SK-N-SH treated with all-trans-retinoic acid at 6 μM for 48 hours (cell line): ENCODE measurements at regions not wholly inside any gene's neighbourhood (a gene's known extent, or its start where the extent isn't known, plus 50 kb on each side); places are given as distances from the start of the nearest gene placed in this dataset.

ENCODE experiments used
- ATAC-seq: fragments of 200-7000 bp; cut with Tn5 transposase; 3 replicates; pipeline ENCODE4 v1.9.1; 2020; ENCODE audit warnings: mild to moderate bottlenecking, moderate library complexity
- ARNTL ChIP-seq: fragments of 450-650 bp; formaldehyde crosslinking; IDR thresholded peaks from 2 replicates; pipeline ENCODE4 v1.5.0; 2020; ENCODE audit warnings: low read depth, mild to moderate bottlenecking, moderate library complexity, borderline replicate concordance
- BACH2 ChIP-seq: fragments of 250-450 bp; sonication (Bioruptor Pico); IDR thresholded peaks from 2 replicates; pipeline ENCODE4 v1.9.0; 2021; ENCODE audit warnings: mild to moderate bottlenecking, borderline replicate concordance
- CSDC2 ChIP-seq: fragments of 250-450 bp; sonication (Bioruptor Pico); IDR thresholded peaks from 2 replicates; pipeline ENCODE4 v1.5.0; 2020; ENCODE audit warnings: mild to moderate bottlenecking, moderate library complexity
- ESRRG ChIP-seq: fragments of 250-450 bp; sonication (Bioruptor Pico); IDR thresholded peaks from 2 replicates; pipeline ENCODE4 v1.6.1; 2021; ENCODE audit warnings: mild to moderate bottlenecking
- GLIS3 ChIP-seq: fragments of 250-450 bp; sonication (Bioruptor Pico); IDR thresholded peaks from 2 replicates; pipeline ENCODE4 v1.5.0; 2020; ENCODE audit warnings: mild to moderate bottlenecking, moderate library complexity
- ISL1 ChIP-seq: fragments of 250-450 bp; sonication (Bioruptor Pico); IDR thresholded peaks from 2 replicates; pipeline ENCODE4 v2.1.2; 2022; ENCODE audit warnings: mild to moderate bottlenecking, moderate library complexity
- OSR1 ChIP-seq: fragments of 250-450 bp; sonication (Bioruptor Pico); IDR thresholded peaks from 2 replicates; pipeline ENCODE4 v1.8.0; 2022; ENCODE audit warnings: moderate library complexity, mild to moderate bottlenecking, inconsistent platforms
- PPARA ChIP-seq: fragments of 250-450 bp; sonication (Bioruptor Pico); IDR thresholded peaks from 2 replicates; pipeline ENCODE4 v1.5.0; 2020; ENCODE audit warnings: mild to moderate bottlenecking, borderline replicate concordance
- RARB ChIP-seq: fragments of 250-450 bp; sonication (Bioruptor Pico); IDR thresholded peaks from 2 replicates; pipeline ENCODE4 v1.8.0; 2021; ENCODE audit warnings: mild to moderate bottlenecking, moderate library complexity
- SNAI2 ChIP-seq: fragments of 250-450 bp; sonication (Bioruptor Pico); IDR thresholded peaks from 2 replicates; pipeline ENCODE4 v1.5.0; 2020; ENCODE audit warnings: mild to moderate bottlenecking, moderate library complexity
- TCF4 ChIP-seq: fragments of 250-450 bp; sonication (Bioruptor Pico); IDR thresholded peaks from 2 replicates; pipeline ENCODE4 v1.8.0; 2021; ENCODE audit warnings: mild to moderate bottlenecking, moderate library complexity, borderline replicate concordance
- TOX ChIP-seq: fragments of 250-450 bp; sonication (Bioruptor Pico); IDR thresholded peaks from 2 replicates; pipeline ENCODE4 v1.8.0; 2021; ENCODE audit warnings: mild to moderate bottlenecking, moderate library complexity, borderline replicate concordance
- ZC3H10 ChIP-seq: fragments of 250-450 bp; sonication (Bioruptor Pico); IDR thresholded peaks from 2 replicates; pipeline ENCODE4 v1.5.1; 2021; ENCODE audit warnings: mild to moderate bottlenecking, moderate library complexity
- ZFP30 ChIP-seq: fragments of 450-650 bp; formaldehyde crosslinking; IDR thresholded peaks from 2 replicates; pipeline ENCODE4 v1.5.0; 2022; ENCODE audit warnings: mild to moderate bottlenecking, moderate library complexity
- ZNF565 ChIP-seq: fragments of 450-650 bp; formaldehyde crosslinking; conservative IDR thresholded peaks from 2 replicates; pipeline ENCODE4 v1.5.0; 2020; ENCODE audit warnings: low read depth, mild to moderate bottlenecking, moderate library complexity
- ZNF70 ChIP-seq: fragments of 450-650 bp; formaldehyde crosslinking; IDR thresholded peaks from 2 replicates; pipeline ENCODE4 v1.5.0; 2020; ENCODE audit warnings: mild to moderate bottlenecking, moderate library complexity
- ZNF8 ChIP-seq: fragments of 450-650 bp; formaldehyde crosslinking; IDR thresholded peaks from 2 replicates; pipeline ENCODE4 v1.5.0; 2020; ENCODE audit warnings: mild to moderate bottlenecking, moderate library complexity
- TF ChIP-seq, protein P1 (sequence below): fragments of 250-450 bp; sonication (Bioruptor Pico); IDR thresholded peaks from 2 replicates; pipeline ENCODE4 v1.5.1; 2020; ENCODE audit warnings: low read depth, mild to moderate bottlenecking, moderate library complexity
- TF ChIP-seq, protein P2 (sequence below): fragments of 250-450 bp; sonication (Bioruptor Pico); IDR thresholded peaks from 2 replicates; pipeline ENCODE4 v1.5.0; 2020; ENCODE audit warnings: mild to moderate bottlenecking, moderate library complexity
- TF ChIP-seq, protein P3 (sequence below): fragments of 250-450 bp; sonication (Bioruptor Pico); IDR thresholded peaks from 2 replicates; pipeline ENCODE4 v1.5.1; 2021; ENCODE audit warnings: mild to moderate bottlenecking, moderate library complexity
- TF ChIP-seq, protein P4 (sequence below): fragments of 250-450 bp; sonication (Bioruptor Pico); IDR thresholded peaks from 2 replicates; pipeline ENCODE4 v1.8.0; 2021; ENCODE audit warnings: low read depth, mild to moderate bottlenecking, moderate library complexity, borderline replicate concordance

DNA sequence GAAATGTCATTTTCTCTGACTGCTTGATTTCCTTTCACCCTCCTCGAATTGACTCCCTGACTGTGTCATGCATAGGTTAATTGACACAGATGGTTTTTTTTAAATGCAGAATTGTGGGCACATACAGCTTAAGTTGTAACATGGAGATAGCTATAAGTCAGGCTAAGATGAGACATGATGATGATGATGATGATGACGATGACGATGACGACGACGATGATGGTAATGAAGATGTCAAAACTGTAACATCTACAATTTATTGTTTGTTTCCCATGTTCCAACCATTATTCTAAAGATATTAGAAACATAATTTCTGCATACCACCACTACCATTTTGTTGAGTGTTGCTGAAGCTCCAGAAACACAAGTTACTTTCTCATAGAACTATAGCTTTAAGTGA, 1232.8 kb downstream of the XPNPEP1 start:
- ATAC-seq = no peak
- TF ChIP-seq, protein P1, sequence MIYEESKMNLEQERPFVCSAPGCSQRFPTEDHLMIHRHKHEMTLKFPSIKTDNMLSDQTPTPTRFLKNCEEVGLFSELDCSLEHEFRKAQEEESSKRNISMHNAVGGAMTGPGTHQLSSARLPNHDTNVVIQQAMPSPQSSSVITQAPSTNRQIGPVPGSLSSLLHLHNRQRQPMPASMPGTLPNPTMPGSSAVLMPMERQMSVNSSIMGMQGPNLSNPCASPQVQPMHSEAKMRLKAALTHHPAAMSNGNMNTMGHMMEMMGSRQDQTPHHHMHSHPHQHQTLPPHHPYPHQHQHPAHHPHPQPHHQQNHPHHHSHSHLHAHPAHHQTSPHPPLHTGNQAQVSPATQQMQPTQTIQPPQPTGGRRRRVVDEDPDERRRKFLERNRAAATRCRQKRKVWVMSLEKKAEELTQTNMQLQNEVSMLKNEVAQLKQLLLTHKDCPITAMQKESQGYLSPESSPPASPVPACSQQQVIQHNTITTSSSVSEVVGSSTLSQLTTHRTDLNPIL (CRISPR knock-in tag) = no peak
- TF ChIP-seq ZC3H10 (CRISPR knock-in tag) = no peak
- no peak for TF ChIP-seq PPARA (CRISPR knock-in tag)

DNA sequence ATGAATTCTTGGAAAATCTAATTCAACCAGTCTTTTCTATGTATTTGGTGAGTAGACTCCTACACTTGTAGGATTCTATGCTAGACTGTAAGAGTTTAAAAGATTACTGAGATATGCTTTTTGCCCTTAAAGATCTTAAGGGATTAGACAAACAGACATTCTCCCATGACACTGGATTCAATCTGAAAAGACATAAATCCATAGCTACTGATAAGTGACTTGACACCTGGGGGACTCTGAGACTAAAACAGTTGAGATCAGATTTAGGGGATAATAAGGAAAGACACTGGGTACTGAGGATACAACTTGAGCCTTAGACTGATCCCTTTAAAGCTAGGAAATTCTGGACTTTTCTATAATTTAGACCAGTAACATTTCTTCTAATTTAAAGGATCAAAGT, 1233.4 kb downstream of the XPNPEP1 start:
- ATAC-seq = no peak
- TF ChIP-seq, protein P2, sequence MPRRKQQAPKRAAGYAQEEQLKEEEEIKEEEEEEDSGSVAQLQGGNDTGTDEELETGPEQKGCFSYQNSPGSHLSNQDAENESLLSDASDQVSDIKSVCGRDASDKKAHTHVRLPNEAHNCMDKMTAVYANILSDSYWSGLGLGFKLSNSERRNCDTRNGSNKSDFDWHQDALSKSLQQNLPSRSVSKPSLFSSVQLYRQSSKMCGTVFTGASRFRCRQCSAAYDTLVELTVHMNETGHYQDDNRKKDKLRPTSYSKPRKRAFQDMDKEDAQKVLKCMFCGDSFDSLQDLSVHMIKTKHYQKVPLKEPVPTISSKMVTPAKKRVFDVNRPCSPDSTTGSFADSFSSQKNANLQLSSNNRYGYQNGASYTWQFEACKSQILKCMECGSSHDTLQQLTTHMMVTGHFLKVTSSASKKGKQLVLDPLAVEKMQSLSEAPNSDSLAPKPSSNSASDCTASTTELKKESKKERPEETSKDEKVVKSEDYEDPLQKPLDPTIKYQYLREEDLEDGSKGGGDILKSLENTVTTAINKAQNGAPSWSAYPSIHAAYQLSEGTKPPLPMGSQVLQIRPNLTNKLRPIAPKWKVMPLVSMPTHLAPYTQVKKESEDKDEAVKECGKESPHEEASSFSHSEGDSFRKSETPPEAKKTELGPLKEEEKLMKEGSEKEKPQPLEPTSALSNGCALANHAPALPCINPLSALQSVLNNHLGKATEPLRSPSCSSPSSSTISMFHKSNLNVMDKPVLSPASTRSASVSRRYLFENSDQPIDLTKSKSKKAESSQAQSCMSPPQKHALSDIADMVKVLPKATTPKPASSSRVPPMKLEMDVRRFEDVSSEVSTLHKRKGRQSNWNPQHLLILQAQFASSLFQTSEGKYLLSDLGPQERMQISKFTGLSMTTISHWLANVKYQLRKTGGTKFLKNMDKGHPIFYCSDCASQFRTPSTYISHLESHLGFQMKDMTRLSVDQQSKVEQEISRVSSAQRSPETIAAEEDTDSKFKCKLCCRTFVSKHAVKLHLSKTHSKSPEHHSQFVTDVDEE (CRISPR knock-in tag) = no peak
- no peak for TF ChIP-seq ZFP30
- TF ChIP-seq TOX (CRISPR knock-in tag) = no peak
- no peak for TF ChIP-seq ZNF565 (CRISPR knock-in tag)
- TF ChIP-seq GLIS3 = no peak
- TF ChIP-seq ZNF70 (CRISPR knock-in tag) = no peak
- TF ChIP-seq ISL1 (CRISPR knock-in tag) = no peak
- TF ChIP-seq CSDC2 (CRISPR knock-in tag) = no peak
- TF ChIP-seq, protein P3, sequence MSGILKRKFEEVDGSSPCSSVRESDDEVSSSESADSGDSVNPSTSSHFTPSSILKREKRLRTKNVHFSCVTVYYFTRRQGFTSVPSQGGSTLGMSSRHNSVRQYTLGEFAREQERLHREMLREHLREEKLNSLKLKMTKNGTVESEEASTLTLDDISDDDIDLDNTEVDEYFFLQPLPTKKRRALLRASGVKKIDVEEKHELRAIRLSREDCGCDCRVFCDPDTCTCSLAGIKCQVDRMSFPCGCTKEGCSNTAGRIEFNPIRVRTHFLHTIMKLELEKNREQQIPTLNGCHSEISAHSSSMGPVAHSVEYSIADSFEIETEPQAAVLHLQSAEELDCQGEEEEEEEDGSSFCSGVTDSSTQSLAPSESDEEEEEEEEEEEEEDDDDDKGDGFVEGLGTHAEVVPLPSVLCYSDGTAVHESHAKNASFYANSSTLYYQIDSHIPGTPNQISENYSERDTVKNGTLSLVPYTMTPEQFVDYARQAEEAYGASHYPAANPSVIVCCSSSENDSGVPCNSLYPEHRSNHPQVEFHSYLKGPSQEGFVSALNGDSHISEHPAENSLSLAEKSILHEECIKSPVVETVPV (CRISPR knock-in tag) = no peak
- TF ChIP-seq SNAI2 = no peak
- TF ChIP-seq, protein P4, sequence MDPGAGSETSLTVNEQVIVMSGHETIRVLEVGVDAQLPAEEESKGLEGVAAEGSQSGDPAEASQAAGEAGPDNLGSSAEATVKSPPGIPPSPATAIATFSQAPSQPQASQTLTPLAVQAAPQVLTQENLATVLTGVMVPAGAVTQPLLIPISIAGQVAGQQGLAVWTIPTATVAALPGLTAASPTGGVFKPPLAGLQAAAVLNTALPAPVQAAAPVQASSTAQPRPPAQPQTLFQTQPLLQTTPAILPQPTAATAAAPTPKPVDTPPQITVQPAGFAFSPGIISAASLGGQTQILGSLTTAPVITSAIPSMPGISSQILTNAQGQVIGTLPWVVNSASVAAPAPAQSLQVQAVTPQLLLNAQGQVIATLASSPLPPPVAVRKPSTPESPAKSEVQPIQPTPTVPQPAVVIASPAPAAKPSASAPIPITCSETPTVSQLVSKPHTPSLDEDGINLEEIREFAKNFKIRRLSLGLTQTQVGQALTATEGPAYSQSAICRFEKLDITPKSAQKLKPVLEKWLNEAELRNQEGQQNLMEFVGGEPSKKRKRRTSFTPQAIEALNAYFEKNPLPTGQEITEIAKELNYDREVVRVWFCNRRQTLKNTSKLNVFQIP (CRISPR knock-in tag) = no peak
- no peak for TF ChIP-seq ARNTL
- no peak for TF ChIP-seq BACH2
- TF ChIP-seq ESRRG = no peak
- TF ChIP-seq, protein P1 (CRISPR knock-in tag) = no peak

DNA sequence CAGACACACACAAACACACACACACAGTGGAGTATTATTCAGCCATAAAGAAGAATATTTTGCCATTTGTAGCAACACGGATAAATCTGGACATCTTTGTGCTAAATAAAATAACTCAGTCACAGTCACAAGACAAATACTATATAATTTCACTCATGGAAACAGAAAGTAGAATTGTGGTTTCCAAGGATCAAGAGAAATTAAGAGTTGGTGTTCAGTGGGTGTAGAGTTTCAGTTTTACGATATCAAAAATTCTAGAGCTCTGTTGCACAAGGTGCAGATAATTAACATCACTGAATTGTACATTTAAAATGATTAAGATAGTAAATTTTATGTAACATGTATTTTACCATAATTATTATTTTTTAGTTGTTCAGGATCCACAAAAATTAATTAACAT, 1235.0 kb downstream of the XPNPEP1 start:
- ATAC-seq = no peak
- no peak for TF ChIP-seq ZNF565 (CRISPR knock-in tag)
- TF ChIP-seq SNAI2 = no peak
- no peak for TF ChIP-seq RARB (CRISPR knock-in tag)
- TF ChIP-seq TOX (CRISPR knock-in tag) = no peak
- TF ChIP-seq ESRRG = no peak
- no peak for TF ChIP-seq TCF4 (CRISPR knock-in tag)
- no peak for TF ChIP-seq OSR1 (CRISPR knock-in tag)
- TF ChIP-seq, protein P4 (CRISPR knock-in tag) = no peak
- no peak for TF ChIP-seq ARNTL
- TF ChIP-seq, protein P3 (CRISPR knock-in tag) = no peak
- TF ChIP-seq ZFP30 = no peak
- TF ChIP-seq, protein P2 (CRISPR knock-in tag) = no peak
- TF ChIP-seq ZNF8 = no peak
- TF ChIP-seq, protein P1 (CRISPR knock-in tag) = no peak
- TF ChIP-seq PPARA (CRISPR knock-in tag) = no peak
- TF ChIP-seq ZC3H10 (CRISPR knock-in tag) = no peak
